H9 (cell line): ENCODE measurements at regions not wholly inside any gene's neighbourhood (a gene's known extent, or its start where the extent isn't known, plus 50 kb on each side); places are given as distances from the start of the nearest gene placed in this dataset.

Experiments
- DNase-seq: peaks from one replicate; pipeline ENCODE4 v3.0.0-alpha.2; 2017
- H2AFZ ChIP-seq: one replicate; pipeline ENCODE4 v1.6.1; 2013; ENCODE audit warnings: mild to moderate bottlenecking, low read length, control low read depth, moderate library complexity
- H2AK5ac ChIP-seq: 2 replicates; pipeline ENCODE4 v1.6.1; 2013; ENCODE audit warnings: low read length, control low read depth, mixed read lengths; ENCODE audit not compliant: insufficient read length
- H2BK120ac ChIP-seq: one replicate; pipeline ENCODE4 v1.6.1; 2013; ENCODE audit warnings: low read depth, mild to moderate bottlenecking, low read length, control low read depth, inconsistent platforms; ENCODE audit not compliant: poor library complexity, severe bottlenecking
- H2BK12ac ChIP-seq: 2 replicates; pipeline ENCODE4 v1.6.1; 2013; ENCODE audit warnings: low read length, control low read depth, mixed read lengths, low read depth; ENCODE audit not compliant: insufficient read length
- H2BK15ac ChIP-seq: 2 replicates; pipeline ENCODE4 v1.6.1; 2013; ENCODE audit warnings: low read depth, low read length, control low read depth
- H2BK20ac ChIP-seq: one replicate; pipeline ENCODE4 v1.6.1; 2013; ENCODE audit warnings: low read depth, mild to moderate bottlenecking, low read length, control low read depth, inconsistent platforms; ENCODE audit not compliant: poor library complexity, severe bottlenecking
- H2BK5ac ChIP-seq: 2 replicates; pipeline ENCODE4 v1.6.1; 2013; ENCODE audit warnings: low read length, control low read depth, mixed read lengths; ENCODE audit not compliant: insufficient read length
- H3K14ac ChIP-seq: 2 replicates; pipeline ENCODE4 v1.6.1; 2013; ENCODE audit warnings: low read length, control low read depth; ENCODE audit not compliant: insufficient read depth
- H3K18ac ChIP-seq: 2 replicates; pipeline ENCODE4 v1.6.1; 2013; ENCODE audit warnings: low read depth, mild to moderate bottlenecking, mixed read lengths, low read length, control low read depth; ENCODE audit not compliant: insufficient read length
- H3K23ac ChIP-seq: 2 replicates; pipeline ENCODE4 v1.6.1; 2013; ENCODE audit warnings: low read length, control low read depth, mixed read lengths, low read depth; ENCODE audit not compliant: insufficient read length
- H3K23me2 ChIP-seq: 2 replicates; pipeline ENCODE4 v1.6.1; 2013; ENCODE audit warnings: low read depth, mild to moderate bottlenecking, mixed read lengths, low read length, control low read depth; ENCODE audit not compliant: insufficient read length, poor library complexity, severe bottlenecking
- H3K27ac ChIP-seq: 2 replicates; pipeline ENCODE4 v1.5.1; 2013; ENCODE audit warnings: low read length, control low read depth, mixed read lengths, low read depth; ENCODE audit not compliant: insufficient read length
- H3K27me3 ChIP-seq: 2 replicates; pipeline ENCODE4 v1.6.1; 2013; ENCODE audit warnings: low read length, control low read depth, inconsistent platforms; ENCODE audit not compliant: insufficient read depth
- H3K4ac ChIP-seq: 2 replicates; pipeline ENCODE4 v1.6.1; 2013; ENCODE audit warnings: low read depth, mild to moderate bottlenecking, control low read depth, inconsistent platforms, low read length, moderate library complexity
- H3K4me1 ChIP-seq: 2 replicates; pipeline ENCODE4 v1.6.1; 2013; ENCODE audit warnings: low read length, control low read depth, inconsistent platforms; ENCODE audit not compliant: insufficient read depth
- H3K4me2 ChIP-seq: 2 replicates; pipeline ENCODE4 v1.6.1; 2013; ENCODE audit warnings: low read length, control low read depth, mixed read lengths; ENCODE audit not compliant: insufficient read length, insufficient read depth
- H3K56ac ChIP-seq: 2 replicates; pipeline ENCODE4 v1.6.1; 2013; ENCODE audit warnings: low read depth, mild to moderate bottlenecking, mixed read lengths, low read length, control low read depth; ENCODE audit not compliant: insufficient read length
- H3K79me1 ChIP-seq: 2 replicates; pipeline ENCODE4 v1.6.1; 2013; ENCODE audit warnings: low read depth, mild to moderate bottlenecking, moderate library complexity, low read length, control low read depth, inconsistent platforms; ENCODE audit not compliant: insufficient read depth, poor library complexity, severe bottlenecking
- H3K79me2 ChIP-seq: 2 replicates; pipeline ENCODE4 v1.6.1; 2013; ENCODE audit warnings: low read length, control low read depth, inconsistent platforms; ENCODE audit not compliant: insufficient read depth
- H3K9ac ChIP-seq: 2 replicates; pipeline ENCODE4 v1.6.1; 2013; ENCODE audit warnings: low read length, control low read depth, mixed read lengths; ENCODE audit not compliant: insufficient read length; ENCODE audit errors: extremely low read depth
- H3K9me3 ChIP-seq: one replicate; pipeline ENCODE4 v1.6.1; 2013; ENCODE audit warnings: low read depth, low read length, inconsistent platforms; ENCODE audit not compliant: control insufficient read depth
- H3T11ph ChIP-seq: one replicate; pipeline ENCODE4 v1.6.1; 2013; ENCODE audit warnings: mild to moderate bottlenecking, low read length, control low read depth, inconsistent platforms
- H4K20me1 ChIP-seq: one replicate; pipeline ENCODE4 v1.6.1; 2013; ENCODE audit not compliant: control insufficient read depth, insufficient read length, insufficient read depth
- H4K5ac ChIP-seq: 2 replicates; pipeline ENCODE4 v1.6.1; 2013; ENCODE audit warnings: low read depth, mild to moderate bottlenecking, mixed read lengths, low read length, control low read depth; ENCODE audit not compliant: insufficient read length
- H4K8ac ChIP-seq: replicated peaks from 2 replicates; pipeline ENCODE4 v1.6.1; 2013; ENCODE audit warnings: low read length, control low read depth, mixed read lengths, low read depth; ENCODE audit not compliant: insufficient read length
- H4K91ac ChIP-seq: 2 replicates; pipeline ENCODE4 v1.6.1; 2013; ENCODE audit warnings: low read depth, mild to moderate bottlenecking, moderate library complexity, mixed read lengths, low read length, control low read depth; ENCODE audit not compliant: insufficient read length
- H3K27ac Mint-ChIP-seq, 3 experiments: 2 replicates in 2 of 3; 3 replicates in 1 of 3; pipeline ENCODE4 v1.8.0; 2020 to 2021; ENCODE audit warnings: mixed read lengths in 3 of 3, mild to moderate bottlenecking in 1 of 3, moderate library complexity in 1 of 3
- H3K27me3 Mint-ChIP-seq: 2 replicates; pipeline ENCODE4 v1.8.0; 2021; ENCODE audit warnings: low read depth, mild to moderate bottlenecking, moderate library complexity, mixed read lengths
- H3K36me3 Mint-ChIP-seq, 3 experiments: 2 replicates in 2 of 3; 3 replicates in 1 of 3; pipeline ENCODE4 v1.8.0; 2020 to 2021; ENCODE audit warnings: low read depth in 3 of 3, mixed read lengths in 3 of 3; ENCODE audit not compliant: insufficient read depth in 1 of 3
- H3K4me1 Mint-ChIP-seq, 2 experiments: 2 replicates each; pipeline ENCODE4 v1.8.0; 2020; ENCODE audit warnings: mixed read lengths in 2 of 2
- H3K4me3 Mint-ChIP-seq, 2 experiments: 2 replicates in 1 of 2; 3 replicates in 1 of 2; pipeline ENCODE4 v1.8.0; 2020 to 2021; ENCODE audit warnings: mild to moderate bottlenecking in 2 of 2, mixed read lengths in 2 of 2, moderate library complexity in 1 of 2
- H3K9me3 Mint-ChIP-seq, 2 experiments: 2 replicates in 1 of 2; 3 replicates in 1 of 2; pipeline ENCODE4 v1.8.0; 2020; ENCODE audit warnings: mild to moderate bottlenecking in 2 of 2, mixed read lengths in 2 of 2, moderate library complexity in 1 of 2
- CTCF ChIP-seq: fragments of 200-600 bp; sonication (generic); conservative IDR thresholded peaks from 3 replicates; pipeline ENCODE4 v1.8.0; 2021; ENCODE audit warnings: antibody characterized with exemption, mild to moderate bottlenecking
- WGBS: extraction: QIAGEN DNeasy Blood & Tissue Kit; methylation state at CpG from one replicate; pipeline ENCODE4 v1.1.7; 2013; ENCODE audit warnings: missing lambda C conversion rate, low lambda C conversion rate, mixed read lengths; ENCODE audit not compliant: insufficient read length; ENCODE audit errors: extremely low coverage; 5-methylcytosine and 5-hydroxymethylcytosine counted together

- H2BK12ac ChIP-seq: no peak overlapping the region
- H3K79me2 ChIP-seq: no peaks in the 10 kb centered on the region
- WGBS: no CpG with 5 or more reads among the region's 2 CpGs
- DNase-seq: no peak
- no peak overlapping the region for H2BK5ac ChIP-seq
- H3K4me1 ChIP-seq: no peaks in the 10 kb centered on the region
- no peak overlapping the region for H3T11ph ChIP-seq
- no peaks in the 10 kb centered on the region for H3K79me1 ChIP-seq
- H3K18ac ChIP-seq: no peak overlapping the region
- Mint-ChIP-seq H3K27ac (no peak overlapping the region; a peak in 1 of 7 replicates), H3K27me3 (no peaks in the 10 kb centered on the region), H3K36me3 (peaks cover 7 to 20% (median 13%) of the 10 kb centered on the region in 3 experiments; a peak in 6 of 7 replicates), H3K9me3 (peaks cover 13 to 18% of the 10 kb centered on the region in 2 experiments), H3K4me1 (peaks cover 0 to 7% of the 10 kb centered on the region in 2 experiments; a peak in 2 of 4 replicates), H3K4me3 (no peak overlapping the region)
- no peak for TF ChIP-seq CTCF
- H3K27ac ChIP-seq: no peak overlapping the region
- no peak overlapping the region for H4K5ac ChIP-seq
- H2AK5ac ChIP-seq: no peak overlapping the region
- H3K27me3 ChIP-seq: no peaks in the 10 kb centered on the region
- H4K91ac ChIP-seq: no peak overlapping the region
- no peak overlapping the region for H2BK15ac ChIP-seq
- no peak overlapping the region for H2AFZ ChIP-seq
- H3K14ac ChIP-seq: no peak overlapping the region
- no peak overlapping the region for H3K9ac ChIP-seq
- no peak overlapping the region for H3K4me2 ChIP-seq
- H3K23me2 ChIP-seq: no peaks in the 10 kb centered on the region
- no peak overlapping the region for H2BK20ac ChIP-seq
- no peak overlapping the region for H3K4ac ChIP-seq
- no peak overlapping the region for H3K56ac ChIP-seq
- no peak overlapping the region for H2BK120ac ChIP-seq
- no peaks in the 10 kb centered on the region for H4K20me1 ChIP-seq
- no peaks in the 10 kb centered on the region for H3K9me3 ChIP-seq
- H3K23ac ChIP-seq: no peak overlapping the region
- H4K8ac ChIP-seq: no peak overlapping the region
These were observed 989.7 kb upstream of the CRIM1 start for GRCh38 chr2:35365859-35366258.
